ENCODE measurements at regions not wholly inside any gene's neighbourhood (a gene's known extent, or its start where the extent isn't known, plus 50 kb on each side); places are given as distances from the start of the nearest gene placed in this dataset.

DNA sequence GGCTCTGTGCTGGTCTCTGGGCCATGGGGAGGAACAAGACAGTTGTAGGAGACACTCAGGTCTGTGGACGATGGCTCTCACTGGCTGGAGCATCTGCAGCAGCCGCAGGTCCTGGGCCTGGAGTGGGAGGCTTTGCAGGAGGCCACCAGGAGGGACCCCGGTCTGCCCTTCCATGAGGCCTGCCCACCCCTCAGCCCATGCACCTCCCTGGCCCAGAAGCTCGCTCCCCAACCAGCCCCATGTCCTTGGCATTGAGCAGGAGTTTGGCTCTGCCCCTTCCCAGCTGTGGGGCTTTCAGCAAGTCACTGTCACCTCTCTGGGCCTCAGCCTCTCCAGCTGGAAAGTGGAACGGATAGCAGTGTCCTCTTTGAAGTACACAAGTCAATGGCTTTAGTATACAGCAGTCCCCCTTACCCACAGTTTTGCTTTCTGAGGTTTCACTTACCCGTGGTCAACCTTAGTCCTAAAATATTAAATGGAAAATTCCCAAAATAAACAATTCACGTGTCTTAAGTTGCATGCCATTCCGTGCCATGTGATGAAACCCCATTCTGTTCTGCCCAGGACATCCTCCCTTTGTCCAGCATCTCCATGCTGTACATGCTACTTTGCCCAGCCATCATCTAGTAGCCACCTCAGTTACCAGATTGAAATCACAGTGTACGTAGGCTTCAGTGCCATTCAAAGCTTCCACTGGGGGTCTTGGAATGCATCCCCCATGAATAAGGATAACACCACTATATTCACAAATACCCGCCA, 104.0 kb downstream of the CPZ start:
- no peaks in the 10 kb centered on the region for H3K36me3 ChIP-seq (ENCODE audit: insufficient read depth, low read length, poor library complexity, severe bottlenecking)
- H3K27ac ChIP-seq (ENCODE audit: low read depth, low read length, poor library complexity, severe bottlenecking) = no peak overlapping the region
- POLR2A ChIA-PET (ENCODE audit: low non-redundant PET) = no interaction called here
- BruUV-seq (replicated peaks) = no TSS peak
- H3K27me3 ChIP-seq (replicated peaks; ENCODE audit: insufficient read depth, low read depth, low read length, poor library complexity) = peaks cover 95% of the 10 kb centered on the region
- CTCF ChIA-PET = no interaction called here
- H3K9me3 ChIP-seq (ENCODE audit: low read depth, low read length, poor library complexity, severe bottlenecking) = no peaks in the 10 kb centered on the region
- no peak for TF ChIP-seq EZH2 (IDR thresholded peaks at IDR 0.05; ENCODE audit: borderline replicate concordance, low read depth, low read length, poor library complexity, severe bottlenecking)
- TF ChIP-seq, protein P1, sequence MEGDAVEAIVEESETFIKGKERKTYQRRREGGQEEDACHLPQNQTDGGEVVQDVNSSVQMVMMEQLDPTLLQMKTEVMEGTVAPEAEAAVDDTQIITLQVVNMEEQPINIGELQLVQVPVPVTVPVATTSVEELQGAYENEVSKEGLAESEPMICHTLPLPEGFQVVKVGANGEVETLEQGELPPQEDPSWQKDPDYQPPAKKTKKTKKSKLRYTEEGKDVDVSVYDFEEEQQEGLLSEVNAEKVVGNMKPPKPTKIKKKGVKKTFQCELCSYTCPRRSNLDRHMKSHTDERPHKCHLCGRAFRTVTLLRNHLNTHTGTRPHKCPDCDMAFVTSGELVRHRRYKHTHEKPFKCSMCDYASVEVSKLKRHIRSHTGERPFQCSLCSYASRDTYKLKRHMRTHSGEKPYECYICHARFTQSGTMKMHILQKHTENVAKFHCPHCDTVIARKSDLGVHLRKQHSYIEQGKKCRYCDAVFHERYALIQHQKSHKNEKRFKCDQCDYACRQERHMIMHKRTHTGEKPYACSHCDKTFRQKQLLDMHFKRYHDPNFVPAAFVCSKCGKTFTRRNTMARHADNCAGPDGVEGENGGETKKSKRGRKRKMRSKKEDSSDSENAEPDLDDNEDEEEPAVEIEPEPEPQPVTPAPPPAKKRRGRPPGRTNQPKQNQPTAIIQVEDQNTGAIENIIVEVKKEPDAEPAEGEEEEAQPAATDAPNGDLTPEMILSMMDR (conservative IDR thresholded peaks at IDR 0.05; ENCODE audit: low read depth, low read length) = no peak
- no peak overlapping the region for H3K4me3 ChIP-seq (ENCODE audit: low read depth, low read length, poor library complexity, severe bottlenecking)
- H3K4me1 ChIP-seq (ENCODE audit: insufficient read depth, low read length, poor library complexity, severe bottlenecking) = no peaks in the 10 kb centered on the region
- intact Hi-C loops (cut with micrococcal nuclease; ENCODE audit: unreplicated experiment) = no loop called here
- DNase-seq (ENCODE audit: low spot score) = no peak

DNA sequence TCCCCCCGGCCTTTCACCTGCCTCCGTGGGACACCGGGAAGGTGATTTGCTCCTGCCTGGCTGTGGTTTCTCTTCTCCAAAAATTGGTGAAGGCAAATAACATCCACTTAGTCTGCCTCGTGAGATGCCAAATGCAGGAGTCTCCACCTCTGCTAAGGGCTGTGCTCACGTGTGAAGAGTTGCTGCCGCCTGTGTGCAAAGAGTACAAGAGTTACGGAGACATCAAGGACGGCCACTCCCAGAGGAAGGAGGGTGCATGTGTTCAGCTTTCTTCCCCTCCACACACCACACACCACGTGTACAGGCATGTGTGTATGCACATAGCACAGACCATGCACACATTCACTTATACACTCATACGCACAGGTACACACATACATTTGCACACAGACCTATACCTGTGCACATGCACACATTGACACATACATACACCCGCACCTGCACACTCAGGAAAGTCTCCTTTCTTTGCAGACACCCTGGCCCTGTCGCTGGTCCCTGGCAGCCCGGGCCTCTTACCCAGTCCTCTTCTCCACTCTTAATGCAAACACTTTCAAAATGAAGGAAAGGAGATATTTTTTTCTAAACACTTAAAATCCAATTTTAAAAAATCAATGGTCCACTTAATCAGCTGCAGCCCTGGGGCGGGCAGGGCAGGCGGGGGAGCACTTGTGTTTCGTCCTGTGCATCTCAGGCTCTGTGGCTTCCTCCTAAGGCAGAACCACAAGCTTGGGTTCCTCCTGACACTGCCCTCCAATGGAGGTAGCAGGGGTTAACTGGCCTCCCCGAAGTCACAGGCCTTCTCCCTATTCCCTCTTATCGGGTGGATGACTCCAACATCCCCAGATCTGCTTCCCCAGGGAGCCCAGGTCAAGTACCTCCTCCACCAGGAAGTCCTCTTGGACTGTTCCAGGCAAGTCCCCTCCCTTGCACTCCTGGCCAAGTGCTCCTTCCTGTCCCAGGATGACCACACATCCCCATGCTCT, 103.0 kb downstream of the CPZ start:
- Histone ChIP-seq H3K4me3 (ENCODE audit: low read depth, low read length, poor library complexity, severe bottlenecking) (no peak overlapping the region), H3K36me3 (ENCODE audit: insufficient read depth, low read length, poor library complexity, severe bottlenecking) (no peaks in the 10 kb centered on the region), H3K27me3 (replicated peaks; ENCODE audit: insufficient read depth, low read depth, low read length, poor library complexity) (peaks cover 94% of the 10 kb centered on the region), H3K27ac (ENCODE audit: low read depth, low read length, poor library complexity, severe bottlenecking) (no peak overlapping the region), H3K9me3 (ENCODE audit: low read depth, low read length, poor library complexity, severe bottlenecking) (no peaks in the 10 kb centered on the region), H3K4me1 (ENCODE audit: insufficient read depth, low read length, poor library complexity, severe bottlenecking) (no peaks in the 10 kb centered on the region)
- no TSS peak for BruUV-seq (replicated peaks)
- no peak for TF ChIP-seq EZH2 (IDR thresholded peaks at IDR 0.05; ENCODE audit: borderline replicate concordance, low read depth, low read length, poor library complexity, severe bottlenecking)
- TF ChIP-seq, protein P1 (conservative IDR thresholded peaks at IDR 0.05; ENCODE audit: low read depth, low read length) = no peak
- POLR2A ChIA-PET (ENCODE audit: low non-redundant PET) = no interaction called here
- intact Hi-C loops (cut with micrococcal nuclease; ENCODE audit: unreplicated experiment) = no loop called here
- CTCF ChIA-PET = no interaction called here
- no peak for DNase-seq (ENCODE audit: low spot score)

DNA sequence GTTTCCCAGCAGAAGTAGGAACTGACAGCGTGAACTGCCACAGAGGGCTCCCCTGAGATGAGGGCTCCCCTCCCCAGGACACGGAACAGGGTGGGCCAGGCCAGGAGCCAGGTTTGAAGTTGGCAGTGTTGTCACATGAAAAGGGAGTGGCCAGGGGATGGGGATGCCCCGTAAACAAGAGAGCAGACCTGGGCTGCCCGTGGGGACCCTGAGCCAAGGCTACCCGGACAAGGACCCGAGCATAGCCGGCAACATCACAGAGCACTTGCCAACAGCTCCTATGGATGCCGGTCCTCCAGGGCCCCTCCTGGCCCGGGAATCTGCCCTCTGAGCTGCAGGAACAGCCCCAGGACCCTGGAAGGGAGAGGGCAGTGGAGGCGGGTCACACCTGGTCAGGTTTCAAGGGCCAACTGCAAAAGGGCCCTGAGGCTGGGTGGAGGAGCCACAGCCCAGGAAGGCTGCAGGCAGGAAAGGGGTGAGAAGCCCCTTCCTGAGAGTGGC, 102.1 kb downstream of the CPZ start:
- Histone ChIP-seq H3K27me3 (replicated peaks; ENCODE audit: insufficient read depth, low read depth, low read length, poor library complexity) (peaks cover 94% of the 10 kb centered on the region), H3K4me3 (ENCODE audit: low read depth, low read length, poor library complexity, severe bottlenecking) (no peak overlapping the region), H3K4me1 (ENCODE audit: insufficient read depth, low read length, poor library complexity, severe bottlenecking) (no peaks in the 10 kb centered on the region), H3K9me3 (ENCODE audit: low read depth, low read length, poor library complexity, severe bottlenecking) (no peaks in the 10 kb centered on the region), H3K36me3 (ENCODE audit: insufficient read depth, low read length, poor library complexity, severe bottlenecking) (no peaks in the 10 kb centered on the region), H3K27ac (ENCODE audit: low read depth, low read length, poor library complexity, severe bottlenecking) (no peak overlapping the region)
- TF ChIP-seq, protein P1 (conservative IDR thresholded peaks at IDR 0.05; ENCODE audit: low read depth, low read length) = no peak
- TF ChIP-seq EZH2 (IDR thresholded peaks at IDR 0.05; ENCODE audit: borderline replicate concordance, low read depth, low read length, poor library complexity, severe bottlenecking) = no peak
- no TSS peak for BruUV-seq (replicated peaks)
- ChIA-PET POLR2A (ENCODE audit: low non-redundant PET) (no interaction called here), CTCF (no interaction called here)
- intact Hi-C loops (cut with micrococcal nuclease; ENCODE audit: unreplicated experiment) = no loop called here
- DNase-seq (ENCODE audit: low spot score) = no peak

Measured in A673 (cell line).